GM21619 (cell line): ENCODE measurements at regions not wholly inside any gene's neighbourhood (a gene's known extent, or its start where the extent isn't known, plus 50 kb on each side); places are given as distances from the start of the nearest gene placed in this dataset.

Experiments
- ATAC-seq: cut with Tn5 transposase; IDR thresholded peaks from one replicate; pipeline ENCODE4 v1.9.1; 2021; ENCODE audit not compliant: unreplicated experiment

DNA sequence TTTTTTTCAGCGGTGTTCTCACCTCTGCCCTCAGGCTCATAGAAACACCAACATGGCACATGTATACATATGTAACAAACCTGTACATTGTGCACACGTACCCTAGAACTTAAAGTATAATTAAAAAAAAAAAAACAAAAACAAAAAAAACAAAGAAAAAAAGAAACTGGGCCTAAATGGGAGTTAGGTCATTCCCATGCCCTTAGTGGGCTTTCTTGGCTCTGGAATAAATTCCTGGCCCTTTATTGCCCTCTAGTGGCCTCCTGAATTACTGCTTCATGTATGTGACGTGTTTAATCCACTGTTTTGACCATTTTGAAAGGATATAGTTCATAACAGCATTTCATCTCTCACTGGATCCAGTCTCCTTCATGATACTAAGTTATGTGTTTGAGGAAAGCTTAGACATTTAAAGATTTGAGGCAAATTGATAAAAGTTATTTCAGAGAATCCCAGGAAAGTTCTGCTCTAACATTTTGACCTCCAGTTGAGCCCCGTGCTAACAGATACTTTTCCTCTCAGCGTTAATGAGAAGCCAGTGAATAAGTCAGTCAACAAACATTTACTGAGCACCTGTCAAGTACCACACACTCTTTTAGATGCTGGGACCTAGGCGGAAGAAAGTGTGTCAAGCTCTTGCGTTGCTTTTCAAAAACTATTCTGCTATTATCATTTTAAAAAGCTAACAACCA, 54.7 kb upstream of the SYPL1 start:
- no peak for ATAC-seq

- no peak for ATAC-seq
Measured at GRCh38 chr7:106165337-106165736, 53.2 kb upstream of the SYPL1 start.

DNA sequence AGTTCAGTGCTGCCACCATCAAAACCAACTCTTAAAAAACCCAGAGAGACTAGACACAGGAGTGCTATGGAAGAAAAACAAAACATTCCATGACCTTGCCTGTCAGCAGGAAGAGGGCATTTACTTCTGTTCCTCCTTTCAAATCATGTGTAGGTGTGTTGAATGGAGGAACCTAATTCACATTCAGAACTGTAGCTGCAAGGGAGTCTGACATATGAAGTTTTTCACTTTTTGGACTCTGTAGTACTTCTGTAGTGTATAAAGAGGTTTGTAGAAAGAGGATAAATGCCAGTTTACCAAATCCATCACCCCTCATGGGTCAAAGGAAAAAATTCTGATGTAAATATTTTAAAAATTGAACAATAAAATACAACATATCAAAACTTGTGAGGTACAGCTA, 51.1 kb upstream of the SYPL1 start:
- ATAC-seq, result no peak
